ENCODE measurements at regions not wholly inside any gene's neighbourhood (a gene's known extent, or its start where the extent isn't known, plus 50 kb on each side); places are given as distances from the start of the nearest gene placed in this dataset.

DNA sequence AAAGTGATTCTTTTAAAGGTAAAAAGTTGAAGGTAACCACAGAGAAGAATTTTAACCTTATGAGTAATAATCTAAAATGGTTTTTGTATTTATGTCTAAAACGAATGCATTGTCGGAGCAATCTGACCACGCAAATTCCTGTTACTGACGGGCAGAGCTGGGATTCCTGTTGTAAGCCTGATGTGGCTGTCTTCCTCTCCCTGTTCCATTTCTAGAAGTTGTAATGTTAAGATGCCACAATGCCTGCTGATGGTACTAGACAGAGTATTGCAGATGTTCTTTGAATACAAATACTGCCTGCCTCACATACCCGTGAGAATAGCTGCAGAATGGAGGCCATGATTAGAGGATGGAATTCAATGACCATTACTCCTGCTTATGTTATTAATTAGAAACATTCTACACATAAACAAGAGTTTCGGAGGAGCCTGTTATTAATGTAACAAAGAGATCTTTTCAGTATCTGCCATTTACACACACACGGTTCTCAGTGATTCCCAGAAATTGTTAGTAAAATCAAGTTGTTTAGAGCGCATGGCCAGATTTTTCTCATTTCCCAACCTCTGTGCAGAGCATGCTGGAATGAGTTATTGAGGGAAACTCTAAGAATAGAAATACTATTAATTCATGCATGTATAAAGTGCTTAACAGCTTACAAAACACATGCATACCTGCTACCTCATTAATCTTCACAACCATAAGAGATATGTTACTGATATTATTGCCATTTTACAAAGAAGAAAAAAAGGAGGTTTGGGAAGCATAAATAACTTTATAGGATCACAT lies 196.8 kb downstream of the PTN start:
- intact Hi-C loops (cut with DNase I): no loop called here
- no peaks in the 10 kb centered on the region for H3K36me3 ChIP-seq
- ATAC-seq (no peak), DNase-seq (no peak)
- peaks cover 0 to 5% (median 0%) of the 10 kb centered on the region in 12 donors for H3K9me3 ChIP-seq
- 87 to 93% (median 90%) methylated on average over 8 of the region's 8 CpGs for WGBS, 4 donors
- H3K27me3 ChIP-seq: no peaks in the 10 kb centered on the region
- TF ChIP-seq, protein P1, sequence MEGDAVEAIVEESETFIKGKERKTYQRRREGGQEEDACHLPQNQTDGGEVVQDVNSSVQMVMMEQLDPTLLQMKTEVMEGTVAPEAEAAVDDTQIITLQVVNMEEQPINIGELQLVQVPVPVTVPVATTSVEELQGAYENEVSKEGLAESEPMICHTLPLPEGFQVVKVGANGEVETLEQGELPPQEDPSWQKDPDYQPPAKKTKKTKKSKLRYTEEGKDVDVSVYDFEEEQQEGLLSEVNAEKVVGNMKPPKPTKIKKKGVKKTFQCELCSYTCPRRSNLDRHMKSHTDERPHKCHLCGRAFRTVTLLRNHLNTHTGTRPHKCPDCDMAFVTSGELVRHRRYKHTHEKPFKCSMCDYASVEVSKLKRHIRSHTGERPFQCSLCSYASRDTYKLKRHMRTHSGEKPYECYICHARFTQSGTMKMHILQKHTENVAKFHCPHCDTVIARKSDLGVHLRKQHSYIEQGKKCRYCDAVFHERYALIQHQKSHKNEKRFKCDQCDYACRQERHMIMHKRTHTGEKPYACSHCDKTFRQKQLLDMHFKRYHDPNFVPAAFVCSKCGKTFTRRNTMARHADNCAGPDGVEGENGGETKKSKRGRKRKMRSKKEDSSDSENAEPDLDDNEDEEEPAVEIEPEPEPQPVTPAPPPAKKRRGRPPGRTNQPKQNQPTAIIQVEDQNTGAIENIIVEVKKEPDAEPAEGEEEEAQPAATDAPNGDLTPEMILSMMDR (IDR thresholded peaks at IDR 0.05): no peak
- TF ChIP-seq POLR2A (IDR thresholded peaks at IDR 0.05): no peak
- H3K4me3 ChIP-seq: no peak overlapping the region
- peaks cover 0 to 14% (median 0%) of the 10 kb centered on the region in 12 donors for H3K4me1 ChIP-seq
- H3K27ac ChIP-seq: peak overlapping the region in 1 of 12 donors; percentile 22

DNA sequence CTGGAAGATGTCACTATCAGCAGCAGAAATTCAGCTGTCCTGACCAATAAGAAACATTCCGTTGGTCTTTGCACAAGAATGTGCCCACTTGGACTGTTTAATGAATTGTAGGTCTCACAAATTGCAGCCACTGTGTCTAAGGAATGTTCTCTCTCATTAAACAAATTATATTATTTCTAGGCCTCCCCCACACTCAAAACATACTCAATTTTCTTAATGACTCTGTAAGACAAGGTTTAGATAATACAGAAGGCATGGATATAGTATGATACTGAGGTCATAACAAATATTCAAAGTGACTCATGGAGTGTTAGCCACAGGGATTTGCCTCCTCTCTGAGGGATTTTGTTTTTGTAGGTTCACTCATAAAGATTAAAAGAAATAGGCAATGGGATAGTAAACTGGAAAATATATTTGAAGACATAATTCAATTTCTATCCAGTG lies 197.5 kb downstream of the PTN start:
- ATAC-seq (no peak), DNase-seq (no peak)
- Histone ChIP-seq H3K27me3 (no peaks in the 10 kb centered on the region), H3K36me3 (no peaks in the 10 kb centered on the region), H3K4me3 (no peak overlapping the region), H3K9me3 (peaks cover 0 to 5% (median 0%) of the 10 kb centered on the region in 12 donors), H3K4me1 (peaks cover 0 to 10% (median 0%) of the 10 kb centered on the region in 12 donors), H3K27ac (peak overlapping the region in 1 of 12 donors; percentile 22)
- intact Hi-C loops (cut with DNase I): no loop called here
- TF ChIP-seq POLR2A (IDR thresholded peaks at IDR 0.05): no peak
- TF ChIP-seq, protein P1 (IDR thresholded peaks at IDR 0.05): no peak
- 65 to 72% (median 70%) methylated on average over 1 of the region's 1 CpG for WGBS, 4 donors

DNA sequence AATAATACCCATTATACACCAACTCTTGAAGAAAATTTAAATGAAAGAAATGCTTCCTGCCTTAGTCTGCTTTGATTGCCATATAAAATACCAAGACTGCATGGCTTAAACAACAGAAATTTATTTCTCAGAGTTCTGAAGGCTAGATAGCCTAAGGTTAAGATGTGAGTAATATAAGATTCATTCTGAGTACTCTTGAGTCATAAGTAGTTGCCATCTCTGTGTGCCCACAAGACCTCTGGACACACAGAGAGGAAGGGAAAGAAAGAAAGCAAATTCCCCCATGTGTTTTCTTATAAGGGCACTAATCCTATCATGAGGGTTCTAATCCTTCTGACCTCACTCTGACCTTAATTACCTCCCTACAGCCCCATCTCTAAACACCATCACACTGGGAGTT lies 201.2 kb downstream of the PTN start:
- intact Hi-C loops (cut with DNase I): no loop called here
- TF ChIP-seq, protein P1 (IDR thresholded peaks at IDR 0.05): no peak
- ATAC-seq: no peak
- Histone ChIP-seq H3K27ac (no peak overlapping the region), H3K4me3 (no peak overlapping the region), H3K9me3 (peaks cover 0 to 13% (median 0%) of the 10 kb centered on the region in 12 donors), H3K36me3 (no peaks in the 10 kb centered on the region), H3K27me3 (no peaks in the 10 kb centered on the region), H3K4me1 (peaks cover 0 to 4% (median 0%) of the 10 kb centered on the region in 12 donors)
- no peak for DNase-seq

DNA sequence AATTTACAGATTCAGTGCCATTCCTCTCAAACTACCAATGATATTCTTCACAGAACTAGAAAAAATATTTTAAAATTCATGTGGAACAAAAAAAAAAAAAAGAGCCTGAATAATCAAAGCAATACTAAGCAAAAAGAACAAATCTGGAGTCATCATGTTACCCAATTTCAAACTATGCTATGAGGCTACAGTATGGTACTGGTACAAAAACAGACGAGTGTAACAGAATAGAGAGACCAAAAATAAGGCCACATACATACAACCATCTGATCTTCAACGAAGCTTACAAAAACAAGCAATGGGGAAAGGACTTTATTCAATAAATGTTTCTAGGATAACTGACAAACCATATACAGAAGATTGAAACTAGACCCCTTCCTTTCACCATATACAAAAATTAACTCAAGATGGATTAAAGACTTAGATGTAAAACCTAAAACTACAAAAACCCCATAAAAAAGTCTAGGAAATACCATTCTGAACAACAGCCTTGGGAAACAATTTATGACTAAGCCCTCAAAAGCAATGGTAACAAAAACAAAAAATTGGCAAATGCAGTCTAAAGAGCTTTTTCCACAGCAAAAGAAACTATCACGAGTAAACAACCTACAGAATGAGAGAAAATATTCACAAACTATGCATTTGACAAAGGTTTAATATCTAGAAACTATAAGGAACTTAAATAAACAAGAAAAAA lies 207.7 kb downstream of the PTN start:
- Histone ChIP-seq H3K4me1 (no peaks in the 10 kb centered on the region), H3K4me3 (no peak overlapping the region), H3K36me3 (no peaks in the 10 kb centered on the region), H3K27ac (no peak overlapping the region), H3K27me3 (no peaks in the 10 kb centered on the region), H3K9me3 (peaks cover 0 to 7% (median 0%) of the 10 kb centered on the region in 12 donors)
- no peak for ATAC-seq
- intact Hi-C loops (cut with DNase I): no loop called here
- TF ChIP-seq, protein P1 (IDR thresholded peaks at IDR 0.05): no peak
- no peak for DNase-seq
- 69 to 77% (median 73%) methylated on average over 3 of the region's 3 CpGs for WGBS, 4 donors
